Breast epithelium (tissue), 4 donors: ENCODE measurements at regions not wholly inside any gene's neighbourhood (a gene's known extent, or its start where the extent isn't known, plus 50 kb on each side); places are given as distances from the start of the nearest gene placed in this dataset.

Source experiments
- DNase-seq, 2 donors: peaks; one replicate each; pipeline ENCODE4 v3.0.0-alpha.2; 2019; ENCODE audit warnings: low spot score in 2 of 2
- H3K27ac ChIP-seq, 2 donors: fragments of 200-600 bp; sonication (generic) in 1 of 2; one replicate each; pipeline ENCODE4 v1.5.1; 2016 to 2019; ENCODE audit warnings: mild to moderate bottlenecking in 1 of 2
- H3K27me3 ChIP-seq, 2 donors: fragments of 200-600 bp; sonication (generic) in 1 of 2; one replicate each; pipeline versions ENCODE4 v1.5.1 to v1.6.0; 2017 to 2019; ENCODE audit warnings: control low read depth in 1 of 2, mild to moderate bottlenecking in 1 of 2
- H3K36me3 ChIP-seq: fragments of 200-600 bp; one replicate; pipeline ENCODE4 v1.5.1; 2019
- H3K4me1 ChIP-seq, 2 donors: fragments of 200-600 bp; sonication (generic); one replicate each; pipeline ENCODE4 v1.5.1; 2016 to 2019; ENCODE audit warnings: control low read depth in 1 of 2
- H3K4me3 ChIP-seq, 3 donors: fragments of 200-600 bp; sonication (generic); 1 replicate in 2 of 3; 2 replicates in 1 of 3; pipeline ENCODE4 v1.5.1; 2016 to 2019; ENCODE audit warnings: mild to moderate bottlenecking in 3 of 3, moderate library complexity in 2 of 3
- H3K9me3 ChIP-seq, 2 donors: fragments of 200-600 bp; sonication (generic) in 1 of 2; one replicate each; pipeline ENCODE4 v1.5.1; 2016 to 2019; ENCODE audit warnings: control low read depth in 1 of 2
- CTCF ChIP-seq, 3 donors: fragments of 450-650 bp; IDR thresholded peaks; one replicate each; pipeline ENCODE4 v1.5.1; 2016 to 2017; ENCODE audit warnings: antibody characterized with exemption in 3 of 3, mild to moderate bottlenecking in 3 of 3, moderate library complexity in 3 of 3
- POLR2A ChIP-seq: fragments of 450-650 bp; IDR thresholded peaks from one replicate; pipeline ENCODE4 v1.6.1; 2016; ENCODE audit warnings: antibody characterized with exemption, mild to moderate bottlenecking, moderate library complexity
- POLR2AphosphoS5 ChIP-seq, 3 donors: sonication (generic); formaldehyde crosslinking; IDR thresholded peaks; one replicate each; pipeline ENCODE4 v1.6.1; 2017; ENCODE audit warnings: antibody characterized with exemption in 3 of 3
- intact Hi-C: fragments of 100-400 bp; cut with DNase I; formaldehyde crosslinking; loops from one replicate; pipeline ENCODE4 v1.15.1; 2023; ENCODE audit warnings: low total_unique reads

- TF ChIP-seq CTCF (IDR thresholded peaks at IDR 0.05): no peak
- no peak for TF ChIP-seq POLR2AphosphoS5 (IDR thresholded peaks at IDR 0.05)
- TF ChIP-seq POLR2A: no peak
- no peak for DNase-seq
- Histone ChIP-seq H3K27me3 (no peaks in the 10 kb centered on the region), H3K27ac (no peak overlapping the region), H3K4me1 (no peaks in the 10 kb centered on the region), H3K36me3 (no peaks in the 10 kb centered on the region), H3K4me3 (no peak overlapping the region), H3K9me3 (no peaks in the 10 kb centered on the region)
- intact Hi-C loops: no loop called here
These were observed 166.7 kb downstream of the TINAG start for GRCh38 chr6:54474898-54475297.

GRCh38 chr6:54481091-54481490, 172.8 kb downstream of the TINAG start:
- Histone ChIP-seq H3K27me3 (no peaks in the 10 kb centered on the region), H3K36me3 (no peaks in the 10 kb centered on the region), H3K4me3 (no peak overlapping the region), H3K4me1 (no peaks in the 10 kb centered on the region), H3K27ac (no peak overlapping the region), H3K9me3 (no peaks in the 10 kb centered on the region)
- intact Hi-C loops: no loop called here
- no peak for DNase-seq
- TF ChIP-seq CTCF (IDR thresholded peaks at IDR 0.05) (no peak), POLR2A (no peak), POLR2AphosphoS5 (IDR thresholded peaks at IDR 0.05) (no peak)

- no peak overlapping the region for H3K4me3 ChIP-seq
- no peaks in the 10 kb centered on the region for H3K27me3 ChIP-seq
- TF ChIP-seq POLR2AphosphoS5 (IDR thresholded peaks at IDR 0.05) (no peak), POLR2A (no peak), CTCF (IDR thresholded peaks at IDR 0.05) (no peak)
- H3K27ac ChIP-seq: no peak overlapping the region
- H3K9me3 ChIP-seq: peaks cover 6% of the 10 kb centered on the region in 2 donors
- intact Hi-C loops: no loop called here
- H3K4me1 ChIP-seq: no peaks in the 10 kb centered on the region
- H3K36me3 ChIP-seq: no peaks in the 10 kb centered on the region
- DNase-seq: no peak
These were observed 183.2 kb downstream of the TINAG start for GRCh38 chr6:54491431-54491830.

- no peak for DNase-seq
- intact Hi-C loops: no loop called here
These were observed 184.9 kb downstream of the TINAG start for GRCh38 chr6:54493138-54493537.

GRCh38 chr6:54503144-54503543, 194.9 kb downstream of the TINAG start:
- peaks cover 2 to 16% of the 10 kb centered on the region in 2 donors for H3K9me3 ChIP-seq
- no peaks in the 10 kb centered on the region for H3K36me3 ChIP-seq
- no peaks in the 10 kb centered on the region for H3K27me3 ChIP-seq
- intact Hi-C loops: no loop called here
- TF ChIP-seq POLR2A (no peak), POLR2AphosphoS5 (IDR thresholded peaks at IDR 0.05) (no peak), CTCF (IDR thresholded peaks at IDR 0.05) (no peak)
- no peak overlapping the region for H3K4me3 ChIP-seq
- DNase-seq: no peak
- no peak overlapping the region for H3K27ac ChIP-seq
- H3K4me1 ChIP-seq: no peaks in the 10 kb centered on the region

More at GRCh38 chr6:54493138-54493537, 184.9 kb downstream of the TINAG start:
- no peaks in the 10 kb centered on the region for H3K36me3 ChIP-seq
- no peak overlapping the region for H3K4me3 ChIP-seq
- H3K27me3 ChIP-seq: no peaks in the 10 kb centered on the region
- no peaks in the 10 kb centered on the region for H3K4me1 ChIP-seq
- TF ChIP-seq POLR2AphosphoS5 (IDR thresholded peaks at IDR 0.05) (no peak), CTCF (IDR thresholded peaks at IDR 0.05) (no peak), POLR2A (no peak)
- H3K9me3 ChIP-seq: peaks cover 6% of the 10 kb centered on the region in 2 donors
- H3K27ac ChIP-seq: no peak overlapping the region
